ENCODE measurements at regions not wholly inside any gene's neighbourhood (a gene's known extent, or its start where the extent isn't known, plus 50 kb on each side); places are given as distances from the start of the nearest gene placed in this dataset.

DNA sequence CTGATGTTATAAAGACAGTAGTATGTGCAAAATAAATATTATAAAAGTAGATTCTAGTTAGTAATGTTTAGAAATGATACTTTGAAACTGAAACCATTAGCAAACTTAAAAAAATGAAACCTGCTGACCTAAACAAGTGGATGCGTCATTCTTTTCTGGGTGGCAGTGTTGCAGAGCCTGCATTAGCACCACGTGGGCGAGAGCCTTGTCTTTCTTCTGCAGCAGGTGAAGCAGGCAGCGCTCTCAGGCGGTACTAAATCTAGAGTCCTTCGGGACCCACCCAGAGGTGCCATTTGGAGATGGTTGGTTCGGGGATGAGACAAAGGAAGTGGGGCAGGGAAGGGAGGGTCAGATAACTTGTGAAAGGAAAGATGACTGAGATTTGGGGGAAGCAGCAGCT is 759.1 kb upstream of the IGFBP3 start:
- TF ChIP-seq GATA3 (IDR thresholded peaks at IDR 0.05; ENCODE audit: low read depth, low read length) (no peak), GATA2 (IDR thresholded peaks at IDR 0.05; ENCODE audit: low read depth, low read length) (no peak)

DNA sequence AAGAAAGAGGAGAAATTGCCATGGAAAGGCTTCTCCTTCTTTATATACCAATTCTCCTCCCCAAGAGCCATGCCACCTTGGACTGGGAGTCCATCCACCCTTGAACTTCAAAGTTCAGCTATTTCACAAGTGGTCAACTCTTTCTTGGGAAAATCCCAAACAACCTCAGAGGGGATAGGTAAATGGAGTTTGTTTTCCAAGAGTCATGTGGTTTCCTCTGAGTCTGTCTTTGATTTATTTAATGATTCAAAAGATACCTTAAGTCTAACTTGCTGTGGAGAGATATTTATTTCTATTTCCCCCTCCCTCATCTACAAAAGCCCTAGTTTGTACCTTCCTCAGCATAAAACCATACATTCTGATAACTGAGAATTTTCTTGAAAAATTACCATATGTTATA is 758.6 kb upstream of the IGFBP3 start:
- TF ChIP-seq GATA2 (IDR thresholded peaks at IDR 0.05; ENCODE audit: low read depth, low read length) (no peak), GATA3 (IDR thresholded peaks at IDR 0.05; ENCODE audit: low read depth, low read length) (no peak)

DNA sequence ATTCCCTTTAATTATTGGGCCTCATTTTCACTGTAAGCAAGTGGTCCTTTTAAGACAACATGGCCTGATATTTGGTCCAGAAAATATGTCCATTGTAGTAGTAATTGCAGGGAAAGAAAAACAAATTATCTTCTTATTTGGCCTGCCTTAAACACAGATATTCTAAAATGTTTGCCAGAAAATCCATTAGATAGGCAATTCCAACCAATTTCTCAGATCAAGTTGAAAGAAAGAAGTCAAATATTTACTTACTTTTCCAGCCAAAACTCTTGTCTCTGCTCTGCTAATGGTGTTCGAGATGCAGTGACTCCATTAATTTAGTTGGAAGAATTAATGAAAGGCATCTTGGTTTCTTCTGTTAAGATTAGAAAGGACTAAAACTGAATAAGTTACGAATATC is 757.3 kb upstream of the IGFBP3 start:
- TF ChIP-seq GATA3 (IDR thresholded peaks at IDR 0.05; ENCODE audit: low read depth, low read length) (no peak), GATA2 (IDR thresholded peaks at IDR 0.05; ENCODE audit: low read depth, low read length) (no peak)

DNA sequence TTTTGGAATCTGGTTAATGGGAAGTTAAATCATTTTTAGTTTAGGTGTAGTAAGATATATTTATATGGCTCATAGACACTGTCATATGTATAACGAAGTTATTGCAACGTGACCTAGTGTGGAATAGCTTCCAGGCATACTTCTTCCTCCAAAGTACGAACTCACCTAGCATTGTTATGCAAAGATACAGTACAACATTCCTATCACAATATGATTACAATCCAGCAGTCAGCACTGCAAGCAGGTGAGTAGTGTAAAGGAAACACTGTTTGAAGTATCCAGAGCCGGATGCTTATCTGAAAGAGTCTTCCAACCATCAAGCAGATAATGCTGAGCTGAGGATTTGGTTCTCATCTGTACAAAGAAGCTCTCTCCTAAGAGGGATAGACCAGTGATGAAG is 754.4 kb upstream of the IGFBP3 start:
- TF ChIP-seq GATA2 (IDR thresholded peaks at IDR 0.05; ENCODE audit: low read depth, low read length) (no peak), GATA3 (IDR thresholded peaks at IDR 0.05; ENCODE audit: low read depth, low read length) (no peak)

DNA sequence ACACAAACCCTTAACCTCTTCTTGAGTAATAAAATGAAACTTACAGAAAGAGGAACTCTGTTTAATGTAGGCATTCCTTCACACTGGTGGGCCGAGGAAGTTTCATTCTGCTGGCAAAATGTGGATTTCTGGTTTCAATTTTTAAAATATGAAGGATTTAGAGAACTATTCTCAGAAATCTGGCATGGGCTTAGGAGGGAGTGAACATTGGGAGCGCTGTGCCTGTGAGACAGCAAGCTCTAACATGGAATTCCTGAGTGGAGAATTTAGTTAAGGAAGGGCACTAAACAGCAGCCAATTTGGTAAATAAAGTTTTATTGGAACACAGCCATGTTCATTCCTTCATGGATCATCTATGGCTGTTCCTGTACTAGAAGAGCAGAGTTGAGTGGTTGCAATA is 751.8 kb upstream of the IGFBP3 start:
- TF ChIP-seq GATA3 (IDR thresholded peaks at IDR 0.05; ENCODE audit: low read depth, low read length), result no peak
- TF ChIP-seq GATA2 (IDR thresholded peaks at IDR 0.05; ENCODE audit: low read depth, low read length), result no peak

DNA sequence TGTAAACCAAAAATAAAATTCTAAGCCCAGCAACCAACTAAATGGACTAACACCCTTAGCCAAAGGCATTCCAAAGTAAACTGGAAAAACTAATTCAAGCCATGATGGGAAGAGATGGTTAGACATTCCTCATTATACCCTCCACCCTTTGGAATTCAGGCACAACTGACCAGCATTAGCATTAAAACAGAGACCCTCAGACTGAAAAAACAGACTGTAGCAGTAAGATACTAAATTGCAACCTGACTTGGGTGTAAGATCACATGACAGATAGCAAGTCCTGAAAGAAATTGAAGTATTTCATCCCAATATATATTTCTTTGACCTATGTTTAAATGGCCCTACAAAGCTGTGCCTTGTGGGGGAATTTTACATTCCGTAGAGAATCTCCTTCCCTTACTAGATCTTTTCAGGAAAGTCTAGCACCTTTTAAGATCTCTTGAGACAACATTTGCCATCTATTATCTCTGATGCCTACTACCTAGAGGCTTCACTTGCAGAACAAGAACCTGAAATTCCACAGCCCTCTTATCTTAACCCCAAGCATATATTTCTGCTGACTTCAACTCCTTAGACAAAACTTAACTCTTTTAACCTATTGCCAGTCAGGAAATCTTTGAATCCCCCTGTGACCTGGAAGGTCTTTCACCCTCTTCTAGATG is 750.2 kb upstream of the IGFBP3 start:
- TF ChIP-seq GATA3 (IDR thresholded peaks at IDR 0.05; ENCODE audit: low read depth, low read length) (no peak), GATA2 (IDR thresholded peaks at IDR 0.05; ENCODE audit: low read depth, low read length) (no peak)

DNA sequence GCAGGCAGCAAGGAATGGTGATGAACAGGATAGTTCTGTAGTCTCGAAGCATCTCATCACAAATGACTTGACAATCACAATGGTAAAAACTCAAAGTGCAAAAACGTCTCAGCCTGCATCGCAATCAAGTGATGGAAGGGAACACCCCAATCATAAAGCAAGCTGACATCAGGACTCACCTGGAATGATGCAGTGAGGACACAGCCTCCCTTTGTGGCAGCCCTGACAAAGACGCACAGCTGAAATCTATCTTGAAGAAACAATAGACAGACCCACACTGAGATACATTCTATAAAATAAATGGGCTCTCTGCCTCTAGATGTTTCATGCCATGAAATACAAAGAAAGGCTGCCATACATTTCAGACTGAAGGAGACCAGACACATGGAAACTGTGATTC is 748.0 kb upstream of the IGFBP3 start:
- TF ChIP-seq GATA2 (IDR thresholded peaks at IDR 0.05; ENCODE audit: low read depth, low read length), result no peak

DNA sequence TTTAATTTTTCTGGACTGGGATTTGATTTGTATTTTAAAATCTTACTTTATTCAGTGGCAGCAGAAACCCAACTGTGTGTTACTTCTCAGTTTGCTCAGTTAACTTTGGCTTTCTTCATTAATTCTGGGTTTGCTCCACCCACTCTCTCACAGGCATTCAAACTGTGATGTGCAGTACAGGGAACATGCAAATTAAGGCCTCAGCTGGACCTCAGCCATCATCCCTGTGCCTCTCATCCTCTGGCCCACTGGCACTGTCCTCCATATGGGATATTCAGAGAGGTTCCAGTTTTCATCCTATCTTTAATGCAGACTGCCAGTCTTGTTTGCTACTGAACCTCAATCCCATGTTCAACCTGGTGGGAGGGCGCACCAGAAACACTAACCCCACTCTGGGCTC is 743.4 kb upstream of the IGFBP3 start:
- TF ChIP-seq GATA2 (IDR thresholded peaks at IDR 0.05; ENCODE audit: low read depth, low read length) (no peak), GATA3 (IDR thresholded peaks at IDR 0.05; ENCODE audit: low read depth, low read length) (no peak)

DNA sequence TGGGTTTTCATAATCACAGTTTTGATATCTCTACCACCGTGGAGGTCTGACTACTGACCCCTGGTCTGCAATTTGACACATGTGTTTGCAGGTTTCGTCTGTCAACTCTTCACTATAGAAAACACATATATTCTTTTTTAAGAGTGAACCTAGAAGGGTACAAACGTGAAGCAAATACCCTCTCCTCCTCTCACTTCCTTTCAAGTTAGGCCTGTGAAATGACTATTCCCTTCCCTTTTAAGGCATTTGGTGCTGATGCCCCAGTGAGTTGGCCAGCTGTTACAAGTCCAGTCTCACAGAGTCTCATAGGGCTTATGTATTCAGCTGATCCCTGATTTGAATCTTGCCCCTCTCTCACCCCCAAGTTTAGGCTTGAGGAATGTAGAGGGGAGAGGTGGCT is 742.0 kb upstream of the IGFBP3 start:
- TF ChIP-seq GATA2 (IDR thresholded peaks at IDR 0.05; ENCODE audit: low read depth, low read length), result no peak
- no peak for TF ChIP-seq GATA3 (IDR thresholded peaks at IDR 0.05; ENCODE audit: low read depth, low read length)

DNA sequence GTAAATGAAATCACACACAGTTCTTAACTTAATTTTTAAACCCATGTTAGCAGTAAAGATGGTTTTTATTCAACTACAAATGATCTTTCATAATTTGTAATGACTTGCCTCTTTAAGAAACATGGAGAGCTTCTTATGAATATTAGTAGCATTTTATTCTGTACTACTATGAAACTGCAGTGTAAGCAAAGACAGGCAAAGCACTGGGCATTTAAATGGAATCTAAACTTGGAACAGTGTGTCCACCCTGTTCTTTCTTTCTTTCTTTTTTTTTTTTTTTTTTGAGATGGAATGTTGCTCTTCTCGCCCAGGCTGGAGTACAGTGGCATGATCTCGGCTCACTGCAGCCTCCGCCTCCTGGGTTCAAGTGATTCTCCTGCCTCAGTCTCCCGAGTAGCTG is 740.4 kb upstream of the IGFBP3 start:
- TF ChIP-seq GATA2 (IDR thresholded peaks at IDR 0.05; ENCODE audit: low read depth, low read length) (no peak), GATA3 (IDR thresholded peaks at IDR 0.05; ENCODE audit: low read depth, low read length) (no peak)

DNA sequence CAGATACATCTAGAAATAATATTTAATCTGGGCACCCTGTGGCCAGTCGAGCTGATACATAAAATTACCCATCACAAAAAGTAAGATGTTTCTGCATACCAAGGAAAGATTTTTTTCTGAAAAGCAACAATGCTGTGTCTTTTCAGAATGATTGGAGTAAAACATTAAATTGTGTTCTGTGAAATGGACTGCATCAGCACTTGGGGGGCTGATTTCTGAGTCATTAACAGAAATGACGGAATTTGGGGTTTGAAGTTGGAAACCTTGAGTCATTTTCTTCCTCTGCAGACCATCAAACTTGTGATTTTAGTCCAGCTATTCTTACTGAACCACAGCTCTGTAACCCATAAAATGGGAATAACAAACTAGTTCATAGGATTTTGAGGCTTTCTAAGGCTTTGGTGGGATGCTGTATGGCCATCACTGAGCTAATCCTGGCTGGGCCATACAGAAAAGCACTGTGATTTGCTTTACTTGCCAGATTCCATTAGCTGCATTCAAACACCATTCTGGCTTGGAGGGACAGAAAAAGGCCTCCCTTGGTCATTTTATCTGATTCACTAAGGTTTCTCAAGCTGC is 739.4 kb upstream of the IGFBP3 start:
- TF ChIP-seq GATA2 (IDR thresholded peaks at IDR 0.05; ENCODE audit: low read depth, low read length) (no peak), GATA3 (IDR thresholded peaks at IDR 0.05; ENCODE audit: low read depth, low read length) (no peak)

DNA sequence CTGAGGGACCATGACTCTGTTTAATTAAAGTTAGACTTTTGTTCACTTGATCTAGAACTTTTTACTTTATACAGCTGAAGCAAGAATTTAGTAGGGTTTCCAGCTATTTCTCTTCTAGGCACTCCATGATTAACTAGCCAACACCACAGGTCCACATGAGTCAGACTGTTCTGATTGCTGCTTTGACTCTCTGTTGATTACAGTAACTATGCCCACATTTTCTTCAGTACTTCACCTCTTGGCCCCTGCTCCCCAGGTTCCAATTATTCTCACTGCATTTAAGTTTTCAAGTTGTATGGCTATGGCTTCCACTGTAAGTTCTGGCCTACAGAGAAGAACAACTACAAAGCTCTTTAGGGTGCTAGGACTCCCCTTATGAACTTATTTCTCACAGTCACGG is 737.2 kb upstream of the IGFBP3 start:
- TF ChIP-seq GATA2 (IDR thresholded peaks at IDR 0.05; ENCODE audit: low read depth, low read length) (no peak), GATA3 (IDR thresholded peaks at IDR 0.05; ENCODE audit: low read depth, low read length) (no peak)

DNA sequence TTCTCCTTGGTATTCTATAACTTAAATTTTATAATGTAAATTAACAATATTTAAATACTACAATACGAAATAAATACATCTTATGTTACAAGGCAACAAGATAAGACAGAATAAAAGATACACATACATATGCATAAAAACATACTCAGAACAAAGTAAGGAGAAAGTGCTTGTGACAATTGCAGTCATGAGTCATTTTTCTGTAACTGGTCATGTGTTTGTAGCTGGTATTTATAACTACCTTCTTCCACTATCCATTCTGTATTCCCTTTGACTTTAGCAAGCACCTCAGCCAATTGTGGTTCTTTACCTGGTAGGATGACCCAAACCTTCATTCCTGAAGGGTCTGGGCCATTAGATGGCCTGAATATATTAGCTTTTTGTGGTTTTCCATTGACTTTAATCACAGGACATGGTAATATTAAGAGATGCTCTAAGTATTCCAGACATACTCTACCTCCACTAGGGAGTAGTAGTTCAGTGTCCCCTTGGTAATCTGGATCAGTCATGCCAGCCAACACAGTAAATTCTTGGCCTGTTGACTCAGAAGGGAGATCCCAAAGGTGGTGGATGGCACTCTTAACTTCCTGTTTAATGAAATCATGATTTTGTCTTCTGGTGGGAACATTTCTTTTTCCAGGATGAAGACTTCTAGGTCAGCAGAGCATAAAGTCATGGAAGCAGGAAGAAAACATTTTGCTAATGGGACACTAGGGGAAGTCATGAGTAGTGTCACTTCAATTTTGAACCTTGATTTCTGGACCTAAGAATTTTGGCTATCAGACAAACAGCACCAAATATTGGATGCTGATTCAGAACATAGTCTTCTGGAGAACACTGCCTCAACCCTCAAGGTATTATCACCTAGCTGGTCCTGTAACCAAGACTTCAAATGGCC is 733.7 kb upstream of the IGFBP3 start:
- TF ChIP-seq GATA2 (IDR thresholded peaks at IDR 0.05; ENCODE audit: low read depth, low read length), result no peak
- TF ChIP-seq GATA3 (IDR thresholded peaks at IDR 0.05; ENCODE audit: low read depth, low read length), result no peak

DNA sequence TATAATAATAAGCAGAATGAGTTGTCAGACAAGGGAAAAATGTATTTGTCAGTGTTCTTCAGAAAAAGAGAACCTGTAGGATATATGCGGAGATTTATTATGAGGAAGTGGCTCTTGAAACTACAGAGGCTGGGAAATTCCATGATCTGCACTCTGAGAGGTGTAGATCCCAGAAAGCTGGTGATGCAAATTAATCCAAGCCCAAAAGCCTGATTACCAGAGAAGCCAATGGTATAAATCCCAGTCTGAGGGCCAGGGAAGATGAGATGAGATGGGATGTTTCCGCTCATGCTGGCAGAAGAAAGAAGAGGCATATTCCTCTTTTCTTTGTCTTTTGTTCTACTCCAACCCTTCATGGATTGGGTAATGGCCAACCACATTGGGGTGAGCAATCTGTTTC is 732.8 kb upstream of the IGFBP3 start:
- TF ChIP-seq GATA2 (IDR thresholded peaks at IDR 0.05; ENCODE audit: low read depth, low read length) (no peak), GATA3 (IDR thresholded peaks at IDR 0.05; ENCODE audit: low read depth, low read length) (no peak)

DNA sequence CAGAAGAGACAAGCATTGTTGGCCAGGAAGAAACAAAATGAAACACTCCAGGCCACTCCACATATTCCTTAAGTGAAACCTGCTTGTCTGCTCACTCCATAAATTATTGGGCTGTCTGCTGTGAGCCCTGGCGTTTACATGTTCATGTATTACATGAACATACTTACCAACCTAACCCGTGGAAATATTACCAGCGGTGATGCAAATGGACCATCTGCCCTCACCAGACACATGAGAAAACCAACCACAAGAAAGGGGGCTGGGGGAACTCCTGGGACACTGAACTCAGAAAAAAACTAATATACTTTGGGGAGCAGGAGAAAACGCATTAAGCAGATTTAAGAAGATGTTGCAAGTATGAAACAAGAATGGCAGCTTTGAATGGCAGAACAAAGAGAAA is 731.2 kb upstream of the IGFBP3 start:
- TF ChIP-seq GATA3 (IDR thresholded peaks at IDR 0.05; ENCODE audit: low read depth, low read length), result no peak
- TF ChIP-seq GATA2 (IDR thresholded peaks at IDR 0.05; ENCODE audit: low read depth, low read length), result no peak

Measured in SH-SY5Y (cell line).